HepG2 (cell line): ENCODE measurements at regions not wholly inside any gene's neighbourhood (a gene's known extent, or its start where the extent isn't known, plus 50 kb on each side); places are given as distances from the start of the nearest gene placed in this dataset.

Experiments used
- ATAC-seq: fragments of 200-7000 bp; cut with Tn5 transposase; 3 replicates; pipeline ENCODE4 v1.9.1; 2020; ENCODE audit warnings: mild to moderate bottlenecking, moderate library complexity
- BruUV-seq: library from RNA; stranded (reverse); fragments of 400-500 nt; replicated peaks from 2 replicates; lab custom pipeline; 2021; lab: Mats Ljungman, UMichigan
- CTCF ChIA-PET: fragments of 300-600 bp; formaldehyde crosslinking; extraction: SDS; loops from one replicate; lab custom pipeline; 2021; ENCODE audit warnings: low total read pairs, inconsistent platforms, low intra/inter-chr PET ratio; lab: Yijun Ruan, JAX
- POLR2A ChIA-PET: fragments of 350-600 bp; sonication (Branson Sonifier 250); formaldehyde crosslinking; loops from one replicate; lab custom pipeline; 2020; ENCODE audit warnings: antibody characterized with exemption, inconsistent platforms; lab: Yijun Ruan, JAX
- DNase-seq: peaks from one replicate; pipeline ENCODE4 v3.0.0-alpha.2; 2015; ENCODE audit warnings: low spot score
- FAIRE-seq: peaks from 3 replicates; lab custom pipeline; 2011; peaks lifted over from hg19 to GRCh38; lab: Jason Lieb, UNC
- H2AFZ ChIP-seq: one replicate; pipeline ENCODE4 v1.6.1; 2011; ENCODE audit warnings: low read length, inconsistent platforms
- H3K27ac ChIP-seq: fragments of 300-600 bp; 3 replicates; pipeline ENCODE4 v1.8.0; 2011; ENCODE audit warnings: mixed run types, mild to moderate bottlenecking, mixed read lengths, low read length, inconsistent platforms; ENCODE audit not compliant: insufficient read depth; ENCODE audit errors: extremely low read length
- H3K27me3 ChIP-seq, 2 experiments: fragments of 200-600 bp in 1 of 2; 2 replicates in 1 of 2; 3 replicates in 1 of 2; pipeline versions ENCODE4 v1.6.0 to v1.8.0; 2011; ENCODE audit warnings: low read length in 2 of 2, mild to moderate bottlenecking in 2 of 2, moderate library complexity in 2 of 2, inconsistent platforms in 1 of 2; ENCODE audit not compliant: insufficient read depth in 2 of 2, control insufficient read depth in 1 of 2
- H3K36me3 ChIP-seq, 2 experiments: fragments of 200-600 bp in 1 of 2; replicated peaks in 1 of 2; 2 replicates in 1 of 2; 3 replicates in 1 of 2; pipeline versions ENCODE4 v1.5.1 to v1.8.0; 2011; ENCODE audit warnings: low read length in 2 of 2, inconsistent platforms in 1 of 2; ENCODE audit not compliant: insufficient read depth in 2 of 2, control insufficient read depth in 1 of 2
- H3K4me1 ChIP-seq: 2 replicates; pipeline ENCODE4 v1.5.1; 2012; ENCODE audit warnings: low read length, inconsistent platforms; ENCODE audit not compliant: insufficient read depth
- H3K4me2 ChIP-seq: 2 replicates; pipeline ENCODE4 v1.6.0; 2011; ENCODE audit warnings: low read depth, low read length, inconsistent platforms
- H3K4me3 ChIP-seq, 3 experiments: fragments of 200-600 bp in 1 of 3; sonication (generic), shearing (Covaris generic) in 1 of 3; replicated peaks in 1 of 3; 2 replicates each; pipeline ENCODE4 v1.5.1; 2011 to 2016; ENCODE audit warnings: low read length in 3 of 3, inconsistent platforms in 2 of 3, low read depth in 2 of 3, mild to moderate bottlenecking in 2 of 3, control low read depth in 1 of 3, mixed read lengths in 1 of 3; ENCODE audit not compliant: insufficient read depth in 1 of 3
- H3K79me2 ChIP-seq: one replicate; pipeline ENCODE4 v1.6.1; 2011; ENCODE audit warnings: low read length, inconsistent platforms; ENCODE audit not compliant: insufficient read depth
- H3K9ac ChIP-seq: 2 replicates; pipeline ENCODE4 v1.6.0; 2011; ENCODE audit warnings: mild to moderate bottlenecking, low read depth, low read length, inconsistent platforms; ENCODE audit not compliant: insufficient read depth
- H3K9me3 ChIP-seq: 2 replicates; pipeline ENCODE4 v1.5.1; 2012; ENCODE audit warnings: mild to moderate bottlenecking, low read length
- H4K20me1 ChIP-seq: 2 replicates; pipeline ENCODE4 v1.6.0; 2011; ENCODE audit warnings: inconsistent platforms, mild to moderate bottlenecking, low read length, moderate library complexity; ENCODE audit not compliant: insufficient read depth
- ADNP ChIP-seq: sonication (generic); formaldehyde crosslinking; IDR thresholded peaks from 2 replicates; pipeline ENCODE4 v1.4.0; 2020; ENCODE audit warnings: missing genetic modification reagents
- AGO2 ChIP-seq: fragments of 200-400 bp; formaldehyde crosslinking; optimal IDR thresholded peaks from 2 replicates; pipeline ENCODE3; 2017; ENCODE audit warnings: mild to moderate bottlenecking, low read depth, low read length, moderate library complexity
- CHD4 ChIP-seq: fragments of 200-600 bp; sonication (generic); IDR thresholded peaks from 2 replicates; pipeline ENCODE4 v1.7.0; 2017; ENCODE audit warnings: mild to moderate bottlenecking, low read length, borderline replicate concordance
- ONECUT2 ChIP-seq: sonication (generic); formaldehyde crosslinking; IDR thresholded peaks from 2 replicates; pipeline ENCODE4 v1.4.0; 2020; ENCODE audit warnings: missing genetic modification reagents
- SIN3B ChIP-seq: fragments of 150-350 bp; IDR thresholded peaks from 2 replicates; pipeline ENCODE4 v1.6.1; 2014; ENCODE audit warnings: low read length
- SIX4 ChIP-seq: sonication (generic); formaldehyde crosslinking; IDR thresholded peaks from 2 replicates; pipeline ENCODE4 v1.4.0; 2020; ENCODE audit warnings: missing genetic modification reagents
- YEATS4 ChIP-seq: sonication (generic); formaldehyde crosslinking; IDR thresholded peaks from 2 replicates; pipeline ENCODE4 v1.4.0; 2020; ENCODE audit warnings: missing genetic modification reagents, borderline replicate concordance
- ZNF337 ChIP-seq: sonication (generic); formaldehyde crosslinking; IDR thresholded peaks from 2 replicates; pipeline ENCODE4 v1.5.1; 2020; ENCODE audit warnings: missing genetic modification reagents, low read depth, mild to moderate bottlenecking, borderline replicate concordance
- ZNF550 ChIP-seq: sonication (generic); formaldehyde crosslinking; IDR thresholded peaks from 2 replicates; pipeline ENCODE4 v1.4.0; 2020; ENCODE audit warnings: mild to moderate bottlenecking, missing genetic modification reagents, borderline replicate concordance
- WGBS: methylation state at CpG from one replicate; pipeline ENCODE4 v1.1.6; 2017; ENCODE audit warnings: low lambda C conversion rate; 5-methylcytosine and 5-hydroxymethylcytosine counted together
- in situ Hi-C: cut with HindIII; loops from 2 replicates; pipeline ENCODE4 v1.10.0; 2017; ENCODE audit warnings: low pct_unique_long_range_greater_than_20kb; ENCODE audit not compliant: extremely low pct_ligation_motif_present
- intact Hi-C: fragments of 100-400 bp; cut with micrococcal nuclease; formaldehyde crosslinking; loops from one replicate; pipeline ENCODE4 v1.10.0; 2022; ENCODE audit not compliant: unreplicated experiment
- TF ChIP-seq, protein P1 (sequence below): sonication (generic); formaldehyde crosslinking; IDR thresholded peaks from 2 replicates; pipeline ENCODE4 v1.4.0; 2020; ENCODE audit warnings: low read depth, mild to moderate bottlenecking, missing genetic modification reagents

DNA sequence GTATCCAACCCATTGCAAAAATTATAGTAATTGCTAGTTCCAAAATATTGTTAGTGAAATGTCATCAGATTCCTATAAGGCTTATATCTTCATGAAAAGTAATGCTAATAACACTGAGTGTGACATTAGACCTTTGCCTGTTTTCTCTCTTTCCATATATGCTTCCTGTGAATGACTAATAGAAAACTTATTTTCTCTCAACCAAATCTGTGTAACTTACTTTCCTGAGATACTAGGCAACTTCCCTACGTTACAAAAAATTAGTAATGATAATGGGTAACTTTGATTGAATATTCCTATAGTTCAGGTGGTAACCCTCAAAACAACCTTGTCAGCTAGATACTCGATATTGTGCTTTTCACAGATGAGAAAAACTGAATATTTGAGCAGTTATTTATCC, 124.2 kb upstream of the HNRNPU start:
- 85% methylated on average over 2 of the region's 2 CpGs for WGBS
- CTCF ChIA-PET, result no interaction called here
- Histone ChIP-seq H2AFZ (no peak overlapping the region), H3K4me2 (no peak overlapping the region), H3K79me2 (no peaks in the 10 kb centered on the region), H3K4me3 (no peak overlapping the region), H3K27ac (no peak overlapping the region), H3K27me3 (no peaks in the 10 kb centered on the region), H3K36me3 (no peaks in the 10 kb centered on the region), H3K9me3 (no peaks in the 10 kb centered on the region), H4K20me1 (no peaks in the 10 kb centered on the region), H3K4me1 (no peaks in the 10 kb centered on the region), H3K9ac (no peak overlapping the region)
- BruUV-seq, result no TSS peak
- in situ Hi-C loops, result no loop called here
- POLR2A ChIA-PET, result no interaction called here
- FAIRE-seq, result no peak
- ATAC-seq, result no peak
- no peak for DNase-seq
- TF ChIP-seq SIN3B (no peak), SIX4 (no peak), CHD4 (no peak), ZNF337 (CRISPR knock-in tag) (no peak), YEATS4 (CRISPR knock-in tag) (no peak), ZNF550 (CRISPR knock-in tag) (no peak), AGO2 (no peak), ONECUT2 (CRISPR knock-in tag) (no peak), ADNP (CRISPR knock-in tag) (no peak)
- TF ChIP-seq, protein P1, sequence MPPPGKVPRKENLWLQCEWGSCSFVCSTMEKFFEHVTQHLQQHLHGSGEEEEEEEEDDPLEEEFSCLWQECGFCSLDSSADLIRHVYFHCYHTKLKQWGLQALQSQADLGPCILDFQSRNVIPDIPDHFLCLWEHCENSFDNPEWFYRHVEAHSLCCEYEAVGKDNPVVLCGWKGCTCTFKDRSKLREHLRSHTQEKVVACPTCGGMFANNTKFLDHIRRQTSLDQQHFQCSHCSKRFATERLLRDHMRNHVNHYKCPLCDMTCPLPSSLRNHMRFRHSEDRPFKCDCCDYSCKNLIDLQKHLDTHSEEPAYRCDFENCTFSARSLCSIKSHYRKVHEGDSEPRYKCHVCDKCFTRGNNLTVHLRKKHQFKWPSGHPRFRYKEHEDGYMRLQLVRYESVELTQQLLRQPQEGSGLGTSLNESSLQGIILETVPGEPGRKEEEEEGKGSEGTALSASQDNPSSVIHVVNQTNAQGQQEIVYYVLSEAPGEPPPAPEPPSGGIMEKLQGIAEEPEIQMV (CRISPR knock-in tag), result no peak
- intact Hi-C loops, result no loop called here
